Adrenal gland (tissue), 9 donors: ENCODE measurements at regions not wholly inside any gene's neighbourhood (a gene's known extent, or its start where the extent isn't known, plus 50 kb on each side); places are given as distances from the start of the nearest gene placed in this dataset.

Experiments used
- DNase-seq, 7 donors: peaks; one replicate each; pipeline ENCODE4 v3.0.0-alpha.2; 2019 to 2020
- H3K27ac ChIP-seq, 5 donors: fragments of 200-600 bp; sonication (generic) in 4 of 5; 1 replicate in 3 of 5; 2 replicates in 2 of 5; pipeline versions ENCODE4 v1.5.1 to v1.8.0; 2016 to 2020; ENCODE audit warnings: mild to moderate bottlenecking in 1 of 5
- H3K27me3 ChIP-seq: fragments of 200-600 bp; 2 replicates; pipeline ENCODE4 v1.8.0; 2021
- H3K36me3 ChIP-seq, 2 donors: fragments of 200-600 bp; replicated peaks in 1 of 2; 1 replicate in 1 of 2; 2 replicates in 1 of 2; pipeline versions ENCODE4 v1.5.1 to v1.8.0; 2018 to 2022
- H3K4me1 ChIP-seq, 2 donors: fragments of 200-600 bp; replicated peaks in 1 of 2; 1 replicate in 1 of 2; 2 replicates in 1 of 2; pipeline versions ENCODE4 v1.5.1 to v1.8.0; 2018 to 2021
- H3K4me3 ChIP-seq, 4 donors: fragments of 200-600 bp; sonication (generic) in 3 of 4; one replicate each; pipeline ENCODE4 v1.5.1; 2016 to 2018
- H3K9me3 ChIP-seq, 3 donors: fragments of 200-600 bp; sonication (generic) in 1 of 3; replicated peaks in 1 of 3; 1 replicate in 2 of 3; 2 replicates in 1 of 3; pipeline versions ENCODE4 v1.5.1 to v1.8.0; 2016 to 2021
- CTCF ChIP-seq, 6 experiments: fragments of 450-650 bp in 4 of 6; fragments of 200-600 bp in 2 of 6; sonication (generic) in 1 of 6; IDR thresholded peaks; 1 replicate in 5 of 6; 2 replicates in 1 of 6; pipeline versions ENCODE4 v1.5.1 to v1.8.0; 2016 to 2021; ENCODE audit warnings: antibody characterized with exemption in 6 of 6, mild to moderate bottlenecking in 2 of 6, moderate library complexity in 1 of 6
- POLR2A ChIP-seq, 2 donors: fragments of 450-650 bp; IDR thresholded peaks; one replicate each; pipeline ENCODE4 v1.6.1; 2017; ENCODE audit warnings: antibody characterized with exemption in 2 of 2, mild to moderate bottlenecking in 2 of 2, moderate library complexity in 1 of 2
- whole genome bisulfite sequencing, 4 donors: extraction: QIAGEN DNeasy Blood & Tissue Kit in 2 of 4; methylation state at CpG; one replicate each; pipeline versions ENCODE4 v1.1.5 to v1.1.7; 2013 to 2017; 5-methylcytosine and 5-hydroxymethylcytosine counted together
- intact Hi-C, 2 donors: fragments of 100-400 bp; cut with DNase I; formaldehyde crosslinking; loops; one replicate each; pipeline versions ENCODE4 v1.14.1 to v1.15.0; 2022 to 2023
- donor health status: healthy with polysubstance abuse.
- donor health status: Bipolar disorder and iron deficiency.
- donor health status: DM: yes; HTN: yes; CAD: no.
- donor health status: DM: no; HTN: no; CAD: no.
- donor health status: DM: no; HTN: no; CAD: no.

DNA sequence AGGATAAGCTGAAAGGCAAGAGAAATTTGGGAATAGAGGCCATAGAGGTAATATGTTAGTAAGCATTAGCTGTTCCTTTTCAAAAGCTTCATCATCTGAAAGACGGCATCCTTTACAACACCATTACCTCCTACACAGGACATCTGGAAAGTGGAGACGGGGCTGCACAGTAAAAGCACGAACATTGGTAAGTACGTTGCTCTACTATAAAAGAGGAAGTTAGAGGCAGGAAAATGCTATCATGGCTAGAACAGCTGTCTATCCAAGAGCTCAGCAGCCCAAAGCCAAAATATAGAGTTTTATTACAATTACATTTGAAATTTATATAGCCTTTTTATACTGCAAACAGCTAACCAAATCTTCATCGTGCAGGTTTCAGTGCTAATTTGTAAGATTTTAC lies 172.3 kb upstream of the GRIP1 start:
- Histone ChIP-seq H3K27me3 (no peaks in the 10 kb centered on the region), H3K4me3 (no peak overlapping the region), H3K27ac (no peak overlapping the region), H3K9me3 (no peaks in the 10 kb centered on the region), H3K4me1 (no peaks in the 10 kb centered on the region), H3K36me3 (no peaks in the 10 kb centered on the region)
- intact Hi-C loops, result no loop called here
- WGBS, 4 donors, result 63 to 74% (median 69%) methylated on average over 5 of the region's 5 CpGs
- no peak for DNase-seq
- no peak for TF ChIP-seq CTCF (IDR thresholded peaks at IDR 0.05)
- TF ChIP-seq POLR2A (IDR thresholded peaks at IDR 0.05), result no peak

GRCh38 chr12:66852091-66852490 lies 173.2 kb upstream of the GRIP1 start:
- no peak for TF ChIP-seq POLR2A (IDR thresholded peaks at IDR 0.05)
- TF ChIP-seq CTCF (IDR thresholded peaks at IDR 0.05), result no peak
- intact Hi-C loops, result no loop called here

DNA sequence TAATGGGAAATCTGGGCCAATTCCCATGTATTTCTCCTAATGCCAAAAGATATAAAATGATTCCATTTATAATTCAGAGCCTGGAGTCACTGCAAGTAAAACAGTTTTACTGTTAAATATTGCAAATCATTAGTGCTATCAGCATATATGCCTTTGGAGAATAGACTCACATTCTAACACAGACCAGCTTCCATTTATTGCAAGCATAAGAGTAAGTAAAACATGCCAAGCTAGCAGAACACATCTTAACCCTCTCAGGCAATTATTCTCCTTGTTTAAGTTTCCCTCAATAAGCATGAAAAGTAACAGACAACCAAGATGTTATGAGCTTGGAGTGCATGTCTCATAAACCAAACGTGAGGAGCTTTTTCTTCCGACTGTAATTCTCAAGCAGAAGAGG lies 173.9 kb upstream of the GRIP1 start:
- H3K4me3 ChIP-seq, result no peak overlapping the region
- H3K4me1 ChIP-seq, result no peaks in the 10 kb centered on the region
- H3K27me3 ChIP-seq, result no peaks in the 10 kb centered on the region
- no peak overlapping the region for H3K27ac ChIP-seq
- no peak for TF ChIP-seq POLR2A (IDR thresholded peaks at IDR 0.05)
- TF ChIP-seq CTCF (IDR thresholded peaks at IDR 0.05), result no peak
- 65 to 74% (median 69%) methylated on average over 2 of the region's 2 CpGs for WGBS, 4 donors
- no peaks in the 10 kb centered on the region for H3K9me3 ChIP-seq
- intact Hi-C loops, result no loop called here
- H3K36me3 ChIP-seq, result no peaks in the 10 kb centered on the region
- no peak for DNase-seq

More at GRCh38 chr12:66852091-66852490, 173.2 kb upstream of the GRIP1 start:
- Histone ChIP-seq H3K4me1 (no peaks in the 10 kb centered on the region), H3K27ac (no peak overlapping the region), H3K9me3 (no peaks in the 10 kb centered on the region), H3K36me3 (no peaks in the 10 kb centered on the region), H3K4me3 (no peak overlapping the region), H3K27me3 (no peaks in the 10 kb centered on the region)
- 13 to 24% (median 15%) methylated on average over 2 of the region's 2 CpGs for WGBS, 4 donors
- DNase-seq, result no peak

DNA sequence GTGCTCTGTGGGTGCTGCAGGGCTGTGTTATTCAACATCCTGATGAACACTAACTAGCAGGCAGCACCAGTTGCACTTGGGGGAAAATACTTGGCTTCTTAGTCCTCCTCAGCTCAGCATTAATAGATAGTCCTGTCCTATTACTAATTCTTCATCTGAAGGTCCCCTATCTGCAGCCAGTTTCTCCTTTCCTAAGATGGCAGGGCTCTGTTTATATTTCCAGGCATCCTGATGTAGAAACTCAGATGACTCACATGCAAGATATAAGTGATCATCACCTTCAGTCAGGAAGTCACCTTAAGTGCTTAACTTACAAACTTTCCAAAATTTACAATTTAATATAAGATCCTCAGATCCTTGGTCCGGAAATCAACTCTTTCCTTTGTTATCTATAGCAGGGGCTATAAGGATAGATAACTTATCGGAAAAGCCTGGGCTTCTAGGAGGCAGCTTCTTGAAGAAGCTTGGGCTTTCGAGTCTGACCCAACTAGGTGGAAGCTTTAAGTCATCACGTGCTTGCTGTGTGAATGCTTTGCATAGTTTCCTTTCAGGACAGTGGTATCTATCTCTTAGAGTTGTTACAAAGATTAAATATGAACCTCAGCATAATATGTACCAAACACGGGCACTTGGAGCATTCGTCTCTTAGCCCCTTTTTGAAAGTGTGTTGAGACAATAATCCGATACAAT lies 181.0 kb upstream of the GRIP1 start:
- H3K27me3 ChIP-seq, result no peaks in the 10 kb centered on the region
- H3K9me3 ChIP-seq, result no peaks in the 10 kb centered on the region
- no peak overlapping the region for H3K27ac ChIP-seq
- intact Hi-C loops, result loop anchor here in 1 of 2 donors (10.0 kb wide), 1 partner anchor 175 kb away; no protein-coding TSS in a partner anchor
- no peak for TF ChIP-seq CTCF (IDR thresholded peaks at IDR 0.05)
- no peak for TF ChIP-seq POLR2A (IDR thresholded peaks at IDR 0.05)
- no peaks in the 10 kb centered on the region for H3K36me3 ChIP-seq
- DNase-seq, result no peak
- H3K4me3 ChIP-seq, result no peak overlapping the region
- no peaks in the 10 kb centered on the region for H3K4me1 ChIP-seq
- WGBS, 4 donors, result 78 to 92% (median 80%) methylated on average over 7 of the region's 7 CpGs
